GM12873 (cell line): ENCODE measurements at regions not wholly inside any gene's neighbourhood (a gene's known extent, or its start where the extent isn't known, plus 50 kb on each side); places are given as distances from the start of the nearest gene placed in this dataset.

Source experiments
- CTCF ChIP-seq: IDR thresholded peaks from 2 replicates; pipeline ENCODE4 v1.5.1; 2012; ENCODE audit warnings: low read depth, mild to moderate bottlenecking, moderate library complexity, low read length, control low read depth; ENCODE audit not compliant: insufficient read depth; ENCODE audit errors: missing control alignments

GRCh38 chr2:128547667-128548066, 229.0 kb upstream of the HS6ST1 start:
- TF ChIP-seq CTCF, result no peak

GRCh38 chr2:128548461-128548891, 229.8 kb upstream of the HS6ST1 start:
- no peak for TF ChIP-seq CTCF

GRCh38 chr2:128549094-128549493, 230.4 kb upstream of the HS6ST1 start:
- TF ChIP-seq CTCF, result no peak

- no peak for TF ChIP-seq CTCF
Observed at GRCh38 chr2:128549646-128550260, 231.1 kb upstream of the HS6ST1 start.

- no peak for TF ChIP-seq CTCF
Observed at GRCh38 chr2:128550389-128550788, 231.7 kb upstream of the HS6ST1 start.

GRCh38 chr2:128550801-128551416, 232.2 kb upstream of the HS6ST1 start:
- TF ChIP-seq CTCF, result no peak

GRCh38 chr2:128551435-128551834, 232.8 kb upstream of the HS6ST1 start:
- no peak for TF ChIP-seq CTCF
